Osteocyte (in vitro differentiated cells): ENCODE measurements at regions not wholly inside any gene's neighbourhood (a gene's known extent, or its start where the extent isn't known, plus 50 kb on each side); places are given as distances from the start of the nearest gene placed in this dataset.

Source experiments
- DNase-seq: peaks from one replicate; pipeline ENCODE4 v3.0.0; 2021; ENCODE audit warnings: mixed read lengths; ENCODE audit not compliant: unreplicated experiment; ENCODE audit errors: extremely low spot score
- H3K27ac Mint-ChIP-seq: one replicate; pipeline ENCODE4 v1.8.0; 2021; ENCODE audit warnings: mild to moderate bottlenecking, mixed read lengths; ENCODE audit not compliant: unreplicated experiment
- H3K27me3 Mint-ChIP-seq: one replicate; pipeline ENCODE4 v1.8.0; 2021; ENCODE audit warnings: mixed read lengths; ENCODE audit not compliant: unreplicated experiment
- H3K36me3 Mint-ChIP-seq: one replicate; pipeline ENCODE4 v1.8.0; 2021; ENCODE audit warnings: mixed read lengths; ENCODE audit not compliant: unreplicated experiment
- H3K4me1 Mint-ChIP-seq: one replicate; pipeline ENCODE4 v1.8.0; 2021; ENCODE audit warnings: mixed read lengths; ENCODE audit not compliant: unreplicated experiment
- H3K4me3 Mint-ChIP-seq: one replicate; pipeline ENCODE4 v1.8.0; 2021; ENCODE audit warnings: mild to moderate bottlenecking, moderate library complexity, mixed read lengths; ENCODE audit not compliant: unreplicated experiment
- H3K9me3 Mint-ChIP-seq: one replicate; pipeline ENCODE4 v1.8.0; 2021; ENCODE audit warnings: mixed read lengths; ENCODE audit not compliant: unreplicated experiment
- TF ChIP-seq, protein P1 (sequence below): fragments of 200-600 bp; sonication (generic); IDR thresholded peaks from 2 replicates; pipeline ENCODE4 v1.5.0; 2021; ENCODE audit warnings: antibody characterized with exemption, mild to moderate bottlenecking, moderate library complexity

GRCh38 chr13:53357582-53357981 lies 329.0 kb downstream of the OLFM4 start:
- TF ChIP-seq, protein P1, sequence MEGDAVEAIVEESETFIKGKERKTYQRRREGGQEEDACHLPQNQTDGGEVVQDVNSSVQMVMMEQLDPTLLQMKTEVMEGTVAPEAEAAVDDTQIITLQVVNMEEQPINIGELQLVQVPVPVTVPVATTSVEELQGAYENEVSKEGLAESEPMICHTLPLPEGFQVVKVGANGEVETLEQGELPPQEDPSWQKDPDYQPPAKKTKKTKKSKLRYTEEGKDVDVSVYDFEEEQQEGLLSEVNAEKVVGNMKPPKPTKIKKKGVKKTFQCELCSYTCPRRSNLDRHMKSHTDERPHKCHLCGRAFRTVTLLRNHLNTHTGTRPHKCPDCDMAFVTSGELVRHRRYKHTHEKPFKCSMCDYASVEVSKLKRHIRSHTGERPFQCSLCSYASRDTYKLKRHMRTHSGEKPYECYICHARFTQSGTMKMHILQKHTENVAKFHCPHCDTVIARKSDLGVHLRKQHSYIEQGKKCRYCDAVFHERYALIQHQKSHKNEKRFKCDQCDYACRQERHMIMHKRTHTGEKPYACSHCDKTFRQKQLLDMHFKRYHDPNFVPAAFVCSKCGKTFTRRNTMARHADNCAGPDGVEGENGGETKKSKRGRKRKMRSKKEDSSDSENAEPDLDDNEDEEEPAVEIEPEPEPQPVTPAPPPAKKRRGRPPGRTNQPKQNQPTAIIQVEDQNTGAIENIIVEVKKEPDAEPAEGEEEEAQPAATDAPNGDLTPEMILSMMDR = no peak
- Mint-ChIP-seq H3K4me3 (no peak overlapping the region), H3K36me3 (no peaks in the 10 kb centered on the region), H3K27me3 (no peaks in the 10 kb centered on the region), H3K4me1 (no peaks in the 10 kb centered on the region), H3K9me3 (peaks cover 28% of the 10 kb centered on the region), H3K27ac (no peak overlapping the region)
- DNase-seq = no peak

GRCh38 chr13:53368948-53369347 lies 340.3 kb downstream of the OLFM4 start:
- no peaks in the 10 kb centered on the region for H3K36me3 Mint-ChIP-seq
- DNase-seq = no peak
- H3K27ac Mint-ChIP-seq = no peak overlapping the region
- TF ChIP-seq, protein P1 = no peak
- H3K4me1 Mint-ChIP-seq = no peaks in the 10 kb centered on the region
- peaks cover 4% of the 10 kb centered on the region for H3K9me3 Mint-ChIP-seq
- no peaks in the 10 kb centered on the region for H3K27me3 Mint-ChIP-seq
- no peak overlapping the region for H3K4me3 Mint-ChIP-seq

DNA sequence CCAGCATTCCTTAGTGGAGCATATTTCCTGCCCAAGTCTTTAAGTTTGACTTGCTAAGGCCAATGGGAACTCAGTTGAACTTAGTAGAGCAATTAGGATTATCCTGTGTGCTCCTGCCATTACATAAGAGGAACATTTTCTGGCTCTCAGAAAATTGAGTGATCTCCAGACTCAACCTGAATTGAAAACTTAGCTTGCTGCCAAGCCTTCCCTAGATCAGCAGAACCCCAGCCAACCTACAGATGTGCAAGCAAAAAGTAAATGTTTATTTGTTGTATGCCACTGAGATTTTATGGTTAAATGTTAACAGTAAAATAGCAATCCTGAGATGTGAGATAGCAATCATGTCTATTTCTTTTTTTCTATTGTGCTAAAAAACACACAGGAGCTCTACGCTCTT lies 350.9 kb downstream of the OLFM4 start:
- no peak for DNase-seq
- TF ChIP-seq, protein P1 = no peak
- H3K4me1 Mint-ChIP-seq = no peaks in the 10 kb centered on the region
- no peaks in the 10 kb centered on the region for H3K36me3 Mint-ChIP-seq
- H3K27ac Mint-ChIP-seq = no peak overlapping the region
- H3K9me3 Mint-ChIP-seq = peaks cover 49% of the 10 kb centered on the region
- H3K4me3 Mint-ChIP-seq = no peak overlapping the region
- no peaks in the 10 kb centered on the region for H3K27me3 Mint-ChIP-seq

GRCh38 chr13:53382008-53382407 lies 353.4 kb downstream of the OLFM4 start:
- Mint-ChIP-seq H3K4me3 (no peak overlapping the region), H3K4me1 (no peaks in the 10 kb centered on the region), H3K9me3 (peaks cover 54% of the 10 kb centered on the region), H3K27me3 (no peaks in the 10 kb centered on the region), H3K36me3 (no peaks in the 10 kb centered on the region), H3K27ac (no peak overlapping the region)
- TF ChIP-seq, protein P1 = no peak
- DNase-seq = no peak

- Mint-ChIP-seq H3K4me3 (no peak overlapping the region), H3K36me3 (no peaks in the 10 kb centered on the region), H3K4me1 (no peaks in the 10 kb centered on the region), H3K27ac (no peak overlapping the region), H3K9me3 (peaks cover 28% of the 10 kb centered on the region), H3K27me3 (no peaks in the 10 kb centered on the region)
- no peak for DNase-seq
- TF ChIP-seq, protein P1 = no peak
Observed at GRCh38 chr13:53398051-53398450, 369.4 kb downstream of the OLFM4 start.
